Left forelimb (tissue), 1 donor: ENCODE measurements at regions not wholly inside any gene's neighbourhood (a gene's known extent, or its start where the extent isn't known, plus 50 kb on each side); places are given as distances from the start of the nearest gene placed in this dataset.
"Not testable (repeated sequence)": the region's sequence is repeated elsewhere in the genome, so short reads cannot be mapped to it uniquely, and the experiment has no call there.

Experiments used
- DNase-seq: peaks from one replicate; pipeline ENCODE4 v3.0.0-alpha.2; 2018; ENCODE audit warnings: low spot score

GRCh38 chr5:126054577-126055347 lies 368.4 kb upstream of the GRAMD2B start:
- no peak for DNase-seq

- no peak for DNase-seq
Observed at GRCh38 chr5:126055348-126055729, 367.9 kb upstream of the GRAMD2B start.

GRCh38 chr5:126056352-126056751 lies 366.9 kb upstream of the GRAMD2B start:
- DNase-seq: no peak

GRCh38 chr5:126056851-126057622 lies 366.2 kb upstream of the GRAMD2B start:
- DNase-seq: no peak

GRCh38 chr5:126058392-126058791 lies 364.8 kb upstream of the GRAMD2B start:
- DNase-seq: not testable (repeated sequence)

GRCh38 chr5:126062398-126063221 lies 360.6 kb upstream of the GRAMD2B start:
- no peak for DNase-seq

- DNase-seq: no peak
Observed at GRCh38 chr5:126065061-126065460, 358.1 kb upstream of the GRAMD2B start.

GRCh38 chr5:126066836-126067235 lies 356.4 kb upstream of the GRAMD2B start:
- DNase-seq: no peak

GRCh38 chr5:126067404-126067803 lies 355.8 kb upstream of the GRAMD2B start:
- no peak for DNase-seq

GRCh38 chr5:126069329-126069728 lies 353.9 kb upstream of the GRAMD2B start:
- no peak for DNase-seq

- no peak for DNase-seq
Observed at GRCh38 chr5:126070481-126070880, 352.7 kb upstream of the GRAMD2B start.

- no peak for DNase-seq
Observed at GRCh38 chr5:126074538-126074937, 348.7 kb upstream of the GRAMD2B start.

- DNase-seq: no peak
Observed at GRCh38 chr5:126079266-126079665, 343.9 kb upstream of the GRAMD2B start.

GRCh38 chr5:126081209-126081608 lies 342.0 kb upstream of the GRAMD2B start:
- DNase-seq: no peak

GRCh38 chr5:126093041-126093440 lies 330.2 kb upstream of the GRAMD2B start:
- DNase-seq: no peak

- no peak for DNase-seq
Observed at GRCh38 chr5:126093718-126094117, 329.5 kb upstream of the GRAMD2B start.

- no peak for DNase-seq
Observed at GRCh38 chr5:126094991-126095390, 328.2 kb upstream of the GRAMD2B start.

- no peak for DNase-seq
Observed at GRCh38 chr5:126096442-126097006, 326.7 kb upstream of the GRAMD2B start.

GRCh38 chr5:126097876-126098275 lies 325.3 kb upstream of the GRAMD2B start:
- no peak for DNase-seq

GRCh38 chr5:126098330-126099017 lies 324.7 kb upstream of the GRAMD2B start:
- no peak for DNase-seq

GRCh38 chr5:126099077-126099476 lies 324.1 kb upstream of the GRAMD2B start:
- no peak for DNase-seq

GRCh38 chr5:126100767-126101166 lies 322.4 kb upstream of the GRAMD2B start:
- DNase-seq: no peak
